BJ (cell line): ENCODE measurements at regions not wholly inside any gene's neighbourhood (a gene's known extent, or its start where the extent isn't known, plus 50 kb on each side); places are given as distances from the start of the nearest gene placed in this dataset.

ENCODE experiments used
- CTCF ChIA-PET: fragments of 350-600 bp; formaldehyde crosslinking; extraction: SDS; loops from one replicate; lab custom pipeline; 2021; ENCODE audit warnings: antibody characterized with exemption, inconsistent platforms; lab: Yijun Ruan, JAX
- POLR2A ChIA-PET: fragments of 300-600 bp; sonication (Branson Sonifier 250); formaldehyde crosslinking; extraction: SDS; loops from one replicate; lab custom pipeline; 2021; ENCODE audit warnings: antibody characterized with exemption; lab: Charles Lee
- DNase-seq: peaks from one replicate; pipeline ENCODE4 v3.0.0-alpha.2; 2011; ENCODE audit warnings: low read depth
- H3K27me3 ChIP-seq: 2 replicates; pipeline ENCODE4 v1.6.0; 2011; ENCODE audit warnings: low read length; ENCODE audit not compliant: control insufficient read depth, insufficient read depth
- H3K36me3 ChIP-seq: 2 replicates; pipeline ENCODE4 v1.5.1; 2011; ENCODE audit warnings: low read length; ENCODE audit not compliant: control insufficient read depth, insufficient read depth
- H3K4me3 ChIP-seq: 2 replicates; pipeline ENCODE4 v1.5.1; 2011; ENCODE audit warnings: low read depth, mild to moderate bottlenecking, control low read depth, low read length
- CTCF ChIP-seq: IDR thresholded peaks from 2 replicates; pipeline ENCODE4 v1.5.1; 2011; ENCODE audit warnings: low read depth, mild to moderate bottlenecking, control low read depth, inconsistent platforms, low read length, moderate library complexity; ENCODE audit not compliant: insufficient read depth

GRCh38 chr15:70262171-70262570, 164.5 kb upstream of the TLE3 start:
- TF ChIP-seq CTCF: no peak
- POLR2A ChIA-PET: no interaction called here
- DNase-seq: no peak
- Histone ChIP-seq H3K4me3 (no peak overlapping the region), H3K36me3 (no peaks in the 10 kb centered on the region), H3K27me3 (peaks cover 2% of the 10 kb centered on the region)
- CTCF ChIA-PET: no interaction called here

- no peak for TF ChIP-seq CTCF
- H3K27me3 ChIP-seq: peaks cover 2% of the 10 kb centered on the region; the same call in 1 of the 2 replicates
- H3K4me3 ChIP-seq: no peak overlapping the region
- no peaks in the 10 kb centered on the region for H3K36me3 ChIP-seq
- DNase-seq: no peak
- POLR2A ChIA-PET: no interaction called here
- CTCF ChIA-PET: no interaction called here
Observed at GRCh38 chr15:70261083-70261482, 163.4 kb upstream of the TLE3 start.

GRCh38 chr15:70260580-70260979, 162.9 kb upstream of the TLE3 start:
- POLR2A ChIA-PET: no interaction called here
- CTCF ChIA-PET: no interaction called here
- H3K36me3 ChIP-seq: no peaks in the 10 kb centered on the region
- H3K27me3 ChIP-seq: peaks cover 5% of the 10 kb centered on the region
- no peak for DNase-seq
- no peak for TF ChIP-seq CTCF
- no peak overlapping the region for H3K4me3 ChIP-seq

GRCh38 chr15:70259640-70260508, 162.2 kb upstream of the TLE3 start:
- no peak overlapping the region for H3K4me3 ChIP-seq
- CTCF ChIA-PET: no interaction called here
- peaks cover 5% of the 10 kb centered on the region for H3K27me3 ChIP-seq
- TF ChIP-seq CTCF: no peak
- no peak for DNase-seq
- POLR2A ChIA-PET: no interaction called here
- H3K36me3 ChIP-seq: no peaks in the 10 kb centered on the region

- no peak for TF ChIP-seq CTCF
- H3K4me3 ChIP-seq: no peak overlapping the region
Observed at GRCh38 chr15:70259028-70259424, 161.3 kb upstream of the TLE3 start.

More at GRCh38 chr15:70259028-70259424, 161.3 kb upstream of the TLE3 start:
- Histone ChIP-seq H3K27me3 (peaks cover 5% of the 10 kb centered on the region), H3K36me3 (no peaks in the 10 kb centered on the region)
- POLR2A ChIA-PET: no interaction called here
- CTCF ChIA-PET: interaction anchor here (0.7 kb wide), 1 partner anchor 681 kb away, joined by 3 read pairs; no protein-coding TSS in a partner anchor
- DNase-seq: no peak
